ENCODE measurements at regions not wholly inside any gene's neighbourhood (a gene's known extent, or its start where the extent isn't known, plus 50 kb on each side); places are given as distances from the start of the nearest gene placed in this dataset.

GRCh38 chr4:181952478-181952877, 290.7 kb upstream of the TENM3 start:
- no peak for DNase-seq (ENCODE audit: low read depth)

GRCh38 chr4:181956512-181956911, 286.7 kb upstream of the TENM3 start:
- DNase-seq (ENCODE audit: low read depth), result no peak

DNA sequence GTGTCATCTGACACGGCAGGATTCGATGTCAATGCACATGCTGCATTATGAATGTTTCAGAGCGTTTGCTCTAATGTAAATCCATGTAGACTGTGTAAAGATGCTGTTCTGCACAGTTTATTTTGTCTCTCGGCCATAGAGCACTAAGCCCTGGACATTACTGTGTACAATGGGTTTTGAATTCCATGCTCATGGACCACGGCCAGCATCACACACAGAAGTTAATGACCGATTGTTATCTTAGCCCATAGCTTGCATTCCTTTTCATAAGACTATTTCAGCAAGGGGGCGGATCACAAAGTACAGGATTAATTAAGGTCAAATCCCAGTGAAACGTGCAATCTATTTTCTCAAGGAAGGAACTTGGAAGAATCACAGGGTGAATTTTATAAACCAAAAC, 286.1 kb upstream of the TENM3 start:
- DNase-seq (ENCODE audit: low read depth), result no peak

- no peak for DNase-seq (ENCODE audit: low read depth)
These were observed 284.8 kb upstream of the TENM3 start for GRCh38 chr4:181958446-181958845.

GRCh38 chr4:181959121-181959520, 284.1 kb upstream of the TENM3 start:
- no peak for DNase-seq (ENCODE audit: low read depth)

DNA sequence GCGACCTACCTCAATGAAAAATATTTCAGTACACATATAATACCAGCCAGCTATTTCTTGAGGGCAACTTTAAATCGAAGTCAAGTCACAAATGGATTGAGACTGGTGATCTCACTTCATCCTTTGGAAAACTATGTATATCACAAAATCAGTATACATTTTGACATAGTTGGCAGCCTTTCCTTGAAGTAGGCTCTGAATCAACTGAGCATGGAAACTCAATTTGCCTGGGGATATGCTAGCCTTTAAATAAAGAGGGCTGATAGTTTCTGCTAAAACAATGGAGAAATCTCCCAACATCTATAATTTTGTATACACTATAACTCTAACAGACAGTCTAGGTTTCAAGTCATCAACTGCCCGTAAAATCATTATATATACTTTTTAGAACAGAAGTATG, 282.8 kb upstream of the TENM3 start:
- DNase-seq (ENCODE audit: low read depth), result no peak

GRCh38 chr4:181962321-181962720, 280.9 kb upstream of the TENM3 start:
- DNase-seq (ENCODE audit: low read depth), result no peak

DNA sequence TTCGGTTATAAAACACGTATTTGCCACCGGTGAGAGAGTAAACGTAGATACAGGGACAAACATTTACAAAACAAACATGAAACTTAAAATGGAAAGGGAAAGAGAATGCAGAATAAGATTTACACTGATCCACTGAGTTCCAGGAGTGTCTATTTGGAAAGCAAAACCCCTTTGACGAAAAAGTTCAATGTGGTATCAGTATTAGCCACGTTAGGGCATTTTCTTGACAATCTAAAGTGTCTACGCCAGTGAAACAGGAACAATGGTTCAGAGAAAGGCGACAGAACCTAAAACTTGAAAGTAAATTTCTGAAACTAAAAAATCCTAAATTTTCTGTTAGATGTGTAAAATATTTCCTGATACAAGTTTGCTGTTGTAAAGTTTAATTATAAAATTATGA, 278.5 kb upstream of the TENM3 start:
- no peak for DNase-seq (ENCODE audit: low read depth)

GRCh38 chr4:181966104-181966551, 277.1 kb upstream of the TENM3 start:
- DNase-seq (ENCODE audit: low read depth), result no peak

DNA sequence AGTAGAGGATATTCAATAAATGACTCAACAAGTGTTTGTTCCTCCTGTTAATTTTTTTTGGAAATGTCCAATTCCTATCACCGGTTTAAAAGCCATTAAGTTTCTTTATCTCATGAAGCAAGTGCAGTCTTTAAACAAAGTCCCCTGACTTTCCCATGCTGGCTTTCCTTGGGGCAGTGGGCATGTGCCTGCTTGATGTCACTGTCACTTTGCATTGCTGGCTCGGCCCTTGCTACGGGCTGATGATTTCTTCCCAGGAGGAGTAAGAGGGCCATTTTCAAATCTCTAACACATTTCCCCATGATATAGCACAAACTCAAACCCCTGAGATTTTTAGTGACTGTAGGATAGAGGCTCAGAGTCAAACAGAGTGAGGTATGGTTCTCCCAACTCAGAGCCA, 275.8 kb upstream of the TENM3 start:
- no peak for DNase-seq (ENCODE audit: low read depth)

DNA sequence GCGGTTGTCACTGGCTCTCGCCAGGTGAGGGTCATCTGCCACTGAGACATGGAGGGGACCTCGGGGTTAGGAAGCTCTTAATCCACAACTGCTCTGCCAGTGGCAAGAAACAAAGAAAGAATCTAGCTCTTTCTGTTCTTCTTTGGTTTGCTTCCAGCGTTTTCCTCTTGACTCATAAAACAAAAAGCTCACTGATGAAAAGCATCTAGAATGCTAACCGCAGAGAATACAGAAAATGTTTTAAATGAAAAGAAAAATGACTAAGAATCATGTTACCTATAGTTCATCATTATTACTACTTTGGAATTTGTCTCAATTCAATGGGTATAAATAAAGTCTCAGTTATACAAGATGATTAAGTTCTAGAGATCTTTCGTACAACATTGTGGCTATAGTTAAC, 274.8 kb upstream of the TENM3 start:
- no peak for DNase-seq (ENCODE audit: low read depth)

DNA sequence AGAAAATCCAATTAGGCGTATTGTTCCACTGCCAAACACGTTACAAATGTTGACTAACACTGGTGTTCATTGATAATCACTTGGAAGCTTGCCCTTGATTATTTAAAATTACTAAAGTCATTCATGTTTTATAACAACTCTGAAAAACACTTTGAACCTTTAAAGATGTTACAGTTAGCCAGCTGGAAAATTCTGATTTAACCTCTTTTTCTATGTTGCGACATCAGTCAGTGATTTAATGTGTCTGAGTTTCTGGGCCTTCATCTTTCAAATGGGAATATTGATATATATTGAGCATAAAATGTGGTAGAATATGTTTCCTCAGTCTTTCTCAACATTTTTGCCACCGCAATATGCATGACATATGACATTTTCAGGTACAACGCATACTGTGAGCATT, 274.1 kb upstream of the TENM3 start:
- no peak for DNase-seq (ENCODE audit: low read depth)

GRCh38 chr4:181970366-181970765, 272.8 kb upstream of the TENM3 start:
- no peak for DNase-seq (ENCODE audit: low read depth)

GRCh38 chr4:181971411-181971810, 271.8 kb upstream of the TENM3 start:
- no peak for DNase-seq (ENCODE audit: low read depth)

- no peak for DNase-seq (ENCODE audit: low read depth)
These were observed 271.2 kb upstream of the TENM3 start for GRCh38 chr4:181971973-181972372.

- no peak for DNase-seq (ENCODE audit: low read depth)
These were observed 266.4 kb upstream of the TENM3 start for GRCh38 chr4:181976764-181977163.

- no peak for DNase-seq (ENCODE audit: low read depth)
These were observed 260.8 kb upstream of the TENM3 start for GRCh38 chr4:181982437-181982836.

- DNase-seq (ENCODE audit: low read depth), result no peak
These were observed 260.3 kb upstream of the TENM3 start for GRCh38 chr4:181982856-181983255.

DNA sequence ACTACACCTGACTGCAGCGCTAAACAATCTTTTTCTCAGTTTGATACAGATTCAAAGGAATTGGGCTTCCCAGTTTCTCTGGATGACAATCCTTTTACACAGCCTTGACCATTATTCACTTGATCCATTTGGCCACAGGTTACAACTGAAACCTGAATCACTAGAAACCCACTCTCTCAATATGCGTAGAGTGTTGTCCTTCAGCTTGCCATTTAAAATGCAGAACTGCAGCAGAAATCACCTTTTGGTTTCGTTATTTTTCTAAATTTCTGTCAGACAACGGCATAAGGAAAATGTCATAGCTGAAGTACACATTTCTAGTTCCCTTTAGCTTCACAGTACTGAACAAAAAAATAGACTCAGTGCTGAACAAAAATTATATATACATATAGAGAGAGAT, 255.8 kb upstream of the TENM3 start:
- no peak for DNase-seq (ENCODE audit: low read depth)

DNA sequence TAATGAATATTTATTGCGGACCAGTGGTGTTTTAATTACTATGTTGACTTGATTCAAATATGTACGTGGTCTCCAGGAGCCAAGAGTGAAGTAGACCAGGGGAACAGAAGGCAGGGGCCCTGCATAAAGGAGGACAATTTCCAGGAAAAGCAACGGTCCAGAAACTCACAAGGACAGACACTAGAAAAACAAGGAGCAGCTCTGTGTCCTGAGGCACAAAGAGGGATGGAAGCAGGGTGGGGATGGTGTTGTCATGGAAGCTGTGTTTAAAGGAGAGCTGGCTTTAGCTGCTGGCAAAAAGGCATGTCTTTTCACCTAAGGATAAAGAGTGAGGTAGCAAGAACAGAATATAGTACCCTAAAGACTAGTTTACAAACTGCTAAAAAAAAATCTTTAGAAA, 254.1 kb upstream of the TENM3 start:
- no peak for DNase-seq (ENCODE audit: low read depth)

- no peak for DNase-seq (ENCODE audit: low read depth)
These were observed 251.7 kb upstream of the TENM3 start for GRCh38 chr4:181991369-181992108.

DNA sequence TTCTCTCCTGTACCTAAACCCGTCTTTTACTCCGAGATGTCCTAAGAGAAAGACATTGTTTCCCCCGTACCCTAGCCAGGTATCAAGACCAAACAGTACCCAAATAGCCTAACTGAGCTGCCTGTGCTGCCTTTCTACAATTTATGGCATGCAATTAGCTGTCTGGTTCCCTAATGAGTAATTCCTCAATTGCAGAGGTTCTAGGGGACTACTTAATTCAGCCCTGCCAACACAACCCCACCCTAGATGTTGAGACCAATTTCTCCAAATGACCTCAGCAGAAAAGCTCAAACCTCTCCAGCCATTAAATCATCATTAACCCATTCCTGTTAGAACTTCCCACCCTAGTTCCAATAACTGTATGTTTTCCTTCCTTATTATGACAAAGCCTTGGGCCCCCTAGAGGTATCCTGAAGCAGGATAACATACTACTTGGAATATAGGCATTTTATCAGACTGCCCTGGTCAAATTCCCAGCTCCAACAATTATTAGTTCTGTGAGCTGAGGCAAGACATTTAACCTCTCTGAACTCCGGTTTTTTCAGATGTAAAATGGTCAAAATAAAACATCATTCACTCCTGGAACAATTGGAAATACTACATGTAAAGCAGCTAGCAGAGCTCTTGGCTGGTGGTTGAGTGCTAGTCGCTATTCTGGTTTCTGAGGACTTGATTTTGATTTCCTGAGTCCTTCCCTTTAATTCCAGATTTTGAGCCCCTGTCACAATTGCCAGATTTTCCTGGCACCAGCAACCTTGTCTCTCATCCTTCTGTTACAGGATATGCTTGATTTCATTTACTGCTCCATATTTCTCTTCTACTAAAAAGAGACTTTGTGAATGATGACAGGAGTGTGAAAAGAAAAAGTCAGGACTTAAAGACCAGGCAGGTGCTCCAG, 244.6 kb upstream of the TENM3 start:
- no peak for DNase-seq (ENCODE audit: low read depth)

- DNase-seq (ENCODE audit: low read depth), result no peak
These were observed 243.1 kb upstream of the TENM3 start for GRCh38 chr4:182000077-182000476.
